NB4 (cell line): ENCODE measurements at regions not wholly inside any gene's neighbourhood (a gene's known extent, or its start where the extent isn't known, plus 50 kb on each side); places are given as distances from the start of the nearest gene placed in this dataset.
"Not testable (repeated sequence)": the region's sequence is repeated elsewhere in the genome, so short reads cannot be mapped to it uniquely, and the experiment has no call there.

Experiments used
- DNase-seq: peaks from one replicate; pipeline ENCODE4 v3.0.0; 2010; ENCODE audit warnings: low read depth
- H3K4me3 ChIP-seq: one replicate; pipeline ENCODE4 v1.5.1; 2011; ENCODE audit warnings: mild to moderate bottlenecking, low read depth, low read length, moderate library complexity
- MYC ChIP-seq: IDR thresholded peaks from 2 replicates; pipeline ENCODE4 v1.6.1; 2011; ENCODE audit warnings: low read depth, low read length
- POLR2A ChIP-seq: IDR thresholded peaks from 2 replicates; pipeline ENCODE4 v1.6.1; 2011; ENCODE audit warnings: mild to moderate bottlenecking; ENCODE audit not compliant: insufficient read length; ENCODE audit errors: extremely low read depth
- TF ChIP-seq, protein P1 (sequence below): IDR thresholded peaks from one replicate; pipeline ENCODE4 v1.5.1; 2012; ENCODE audit warnings: low read depth, low read length
- TF ChIP-seq, protein P2 (sequence below): IDR thresholded peaks from 2 replicates; pipeline ENCODE4 v1.6.1; 2011; ENCODE audit warnings: low read depth, low read length

DNA sequence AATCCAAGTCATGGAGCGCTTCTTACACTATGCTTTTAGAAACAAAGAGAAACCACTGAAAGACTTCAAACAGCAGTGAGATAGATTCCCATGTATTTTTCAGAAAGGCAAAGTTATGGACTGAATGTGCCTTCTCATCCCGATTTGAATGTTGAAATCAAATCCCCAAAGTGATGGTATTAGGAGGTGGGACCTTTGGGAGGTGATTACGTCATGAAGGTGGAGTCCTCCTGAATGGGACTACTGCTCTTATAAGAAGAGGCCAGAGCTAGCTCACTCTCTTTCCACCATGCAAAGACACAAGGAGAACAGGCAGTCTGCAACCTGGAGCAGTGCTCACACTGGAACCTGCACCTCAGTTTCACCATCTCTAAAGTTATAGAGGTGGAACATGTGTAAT lies 1279.8 kb downstream of the GATA3 start:
- no peak for TF ChIP-seq POLR2A
- TF ChIP-seq, protein P1, sequence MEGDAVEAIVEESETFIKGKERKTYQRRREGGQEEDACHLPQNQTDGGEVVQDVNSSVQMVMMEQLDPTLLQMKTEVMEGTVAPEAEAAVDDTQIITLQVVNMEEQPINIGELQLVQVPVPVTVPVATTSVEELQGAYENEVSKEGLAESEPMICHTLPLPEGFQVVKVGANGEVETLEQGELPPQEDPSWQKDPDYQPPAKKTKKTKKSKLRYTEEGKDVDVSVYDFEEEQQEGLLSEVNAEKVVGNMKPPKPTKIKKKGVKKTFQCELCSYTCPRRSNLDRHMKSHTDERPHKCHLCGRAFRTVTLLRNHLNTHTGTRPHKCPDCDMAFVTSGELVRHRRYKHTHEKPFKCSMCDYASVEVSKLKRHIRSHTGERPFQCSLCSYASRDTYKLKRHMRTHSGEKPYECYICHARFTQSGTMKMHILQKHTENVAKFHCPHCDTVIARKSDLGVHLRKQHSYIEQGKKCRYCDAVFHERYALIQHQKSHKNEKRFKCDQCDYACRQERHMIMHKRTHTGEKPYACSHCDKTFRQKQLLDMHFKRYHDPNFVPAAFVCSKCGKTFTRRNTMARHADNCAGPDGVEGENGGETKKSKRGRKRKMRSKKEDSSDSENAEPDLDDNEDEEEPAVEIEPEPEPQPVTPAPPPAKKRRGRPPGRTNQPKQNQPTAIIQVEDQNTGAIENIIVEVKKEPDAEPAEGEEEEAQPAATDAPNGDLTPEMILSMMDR = no peak
- no peak for TF ChIP-seq MYC
- TF ChIP-seq, protein P2, sequence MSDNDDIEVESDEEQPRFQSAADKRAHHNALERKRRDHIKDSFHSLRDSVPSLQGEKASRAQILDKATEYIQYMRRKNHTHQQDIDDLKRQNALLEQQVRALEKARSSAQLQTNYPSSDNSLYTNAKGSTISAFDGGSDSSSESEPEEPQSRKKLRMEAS = no peak
- no peak for DNase-seq
- H3K4me3 ChIP-seq = no peak overlapping the region

DNA sequence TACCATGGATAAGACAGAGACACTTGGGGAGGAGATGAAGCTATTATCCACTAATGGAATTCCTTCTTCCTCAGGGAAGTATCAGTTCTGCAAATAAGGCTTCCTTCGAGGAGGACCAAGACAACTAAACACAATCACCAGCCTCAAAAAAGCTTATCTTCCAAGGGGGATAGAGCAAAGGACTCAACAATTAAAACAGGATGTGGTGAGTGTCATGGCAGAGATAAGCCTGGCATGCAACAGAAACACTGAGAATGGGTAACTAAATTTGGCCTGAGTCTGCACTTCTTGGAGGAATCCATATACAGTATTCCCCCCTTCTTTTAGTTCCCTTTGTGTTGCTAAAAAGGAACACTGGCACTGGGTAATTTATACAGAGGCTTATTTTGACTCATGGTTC lies 1285.2 kb downstream of the GATA3 start:
- TF ChIP-seq POLR2A (no peak), MYC (no peak)
- TF ChIP-seq, protein P1 = no peak
- TF ChIP-seq, protein P2 = no peak
- DNase-seq = no peak
- H3K4me3 ChIP-seq = no peak overlapping the region

DNA sequence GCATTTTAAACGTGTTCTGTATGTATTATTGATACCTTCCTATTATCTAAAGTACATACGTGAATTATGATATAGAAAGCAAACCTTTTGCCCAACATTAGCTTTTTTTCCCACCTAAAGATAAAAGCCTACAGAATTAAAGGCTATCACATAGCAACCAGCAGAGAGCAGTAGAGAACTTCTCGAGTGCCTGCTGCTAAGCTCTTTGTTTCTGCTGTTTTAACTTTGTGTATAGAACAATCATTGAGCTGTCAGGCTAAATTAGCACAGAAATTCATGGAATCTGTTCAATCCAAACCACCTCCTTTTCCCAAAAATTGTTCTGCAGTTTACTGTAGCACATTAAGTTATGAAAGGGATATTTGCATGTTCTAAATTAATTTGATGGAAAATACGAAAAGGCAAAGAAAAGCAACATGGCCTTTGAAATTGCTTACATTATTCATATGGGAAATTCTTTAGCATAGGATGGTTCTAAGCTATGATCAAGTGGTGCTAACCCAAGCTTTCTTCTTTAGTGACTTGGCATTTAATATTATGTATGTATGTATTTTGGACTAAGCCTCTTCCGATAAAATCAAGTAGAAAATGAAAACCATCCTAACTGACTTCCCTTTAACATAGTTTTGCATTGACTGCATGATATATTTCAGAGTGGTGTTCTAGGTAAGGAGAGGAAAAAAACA lies 1288.5 kb downstream of the GATA3 start:
- DNase-seq = peak; percentile 37
- H3K4me3 ChIP-seq = no peak overlapping the region
- TF ChIP-seq, protein P2 = no peak
- TF ChIP-seq, protein P1 = peak; percentile 36
- TF ChIP-seq POLR2A = no peak
- no peak for TF ChIP-seq MYC

DNA sequence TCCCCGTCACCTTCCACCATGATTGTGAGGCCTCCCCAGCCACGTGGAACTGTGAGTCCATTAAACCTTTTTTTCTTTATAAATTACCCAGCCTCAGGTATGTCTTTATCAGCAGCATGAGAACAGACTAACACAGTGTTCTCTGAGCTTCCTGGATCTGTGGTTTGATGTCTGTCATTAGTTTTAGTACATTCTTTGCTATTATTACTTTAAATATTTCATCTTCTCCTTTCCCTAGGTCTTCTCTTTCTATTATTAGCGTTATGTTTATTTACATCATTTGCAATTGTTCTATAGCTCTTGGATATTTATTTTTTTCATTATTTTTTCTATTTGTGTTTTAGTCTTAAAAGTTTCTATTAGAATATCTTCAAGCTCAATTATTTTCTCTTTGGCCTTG lies 1293.4 kb downstream of the GATA3 start:
- not testable (repeated sequence) for H3K4me3 ChIP-seq, DNase-seq

DNA sequence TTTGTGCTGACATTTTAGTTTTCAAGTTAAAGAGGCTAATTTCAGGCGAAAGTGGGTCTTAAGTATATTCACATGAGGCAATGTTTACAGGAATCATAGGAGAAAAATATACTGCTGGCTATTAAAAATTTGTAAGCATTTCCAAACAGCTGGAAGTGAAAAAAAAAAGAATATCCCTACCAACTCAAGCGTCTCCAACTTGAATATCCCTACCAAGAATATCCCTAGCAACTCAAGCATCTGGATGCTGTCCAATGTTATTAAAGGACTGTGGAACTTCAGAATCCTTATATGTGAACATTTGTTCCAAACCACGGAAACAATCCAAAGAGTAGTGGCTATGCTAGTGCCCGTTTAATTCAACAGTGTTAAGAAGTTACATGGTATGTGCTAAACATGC lies 1303.0 kb downstream of the GATA3 start:
- TF ChIP-seq, protein P1 = no peak
- H3K4me3 ChIP-seq = no peak overlapping the region
- DNase-seq = no peak

DNA sequence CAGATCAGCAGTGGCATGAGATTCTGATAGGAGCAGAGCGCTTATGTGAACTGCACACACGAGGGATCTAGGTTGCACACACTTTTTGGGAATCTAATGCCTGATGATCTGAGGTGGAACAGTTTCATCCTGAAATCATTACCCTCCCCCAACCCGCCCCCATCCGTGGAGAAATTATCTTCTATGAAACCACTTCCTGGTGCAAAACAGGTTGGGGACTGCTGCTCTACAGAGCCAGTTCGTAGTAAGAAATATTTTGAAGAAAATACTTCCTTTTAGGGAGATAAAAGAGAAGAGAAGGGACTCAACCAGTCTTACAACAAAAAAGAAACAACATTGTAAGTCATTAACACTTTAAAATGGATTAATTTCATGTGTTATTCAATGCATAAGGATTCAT lies 1308.2 kb downstream of the GATA3 start:
- no peak overlapping the region for H3K4me3 ChIP-seq
- TF ChIP-seq, protein P1 = no peak
- TF ChIP-seq POLR2A (no peak), MYC (no peak)
- TF ChIP-seq, protein P2 = no peak
- no peak for DNase-seq
